A673 (cell line): ENCODE measurements at regions not wholly inside any gene's neighbourhood (a gene's known extent, or its start where the extent isn't known, plus 50 kb on each side); places are given as distances from the start of the nearest gene placed in this dataset.

Source experiments
- BruUV-seq: library from RNA; stranded (reverse); fragments of 400-500 nt; replicated peaks from 2 replicates; lab custom pipeline; 2021; lab: Mats Ljungman, UMichigan
- CTCF ChIA-PET: fragments of 300-600 bp; sonication (Branson Sonifier 250); formaldehyde crosslinking; loops from one replicate; lab custom pipeline; 2022; ENCODE audit warnings: antibody characterized with exemption; lab: Charles Lee
- POLR2A ChIA-PET: fragments of 300-600 bp; sonication (Branson Sonifier 250); formaldehyde crosslinking; loops from one replicate; lab custom pipeline; 2022; ENCODE audit warnings: antibody characterized with exemption; ENCODE audit not compliant: low non-redundant PET; lab: Charles Lee
- DNase-seq: peaks from one replicate; pipeline ENCODE4 v3.0.0-alpha.2; 2015; ENCODE audit warnings: low spot score
- H3K27ac ChIP-seq: fragments of 200-600 bp; sonication (generic); 2 replicates; pipeline ENCODE4 v1.5.1; 2016; ENCODE audit warnings: mixed run types, low read depth, mild to moderate bottlenecking, mixed read lengths, antibody characterized with exemption, low read length; ENCODE audit not compliant: poor library complexity, severe bottlenecking
- H3K27me3 ChIP-seq: fragments of 200-600 bp; sonication (generic); replicated peaks from 2 replicates; pipeline ENCODE4 v1.6.1; 2017; ENCODE audit warnings: mixed run types, low read depth, mild to moderate bottlenecking, mixed read lengths, antibody characterized with exemption, low read length; ENCODE audit not compliant: insufficient read depth, poor library complexity
- H3K36me3 ChIP-seq: fragments of 200-600 bp; sonication (generic); 2 replicates; pipeline ENCODE4 v1.6.1; 2016; ENCODE audit warnings: mixed run types, mild to moderate bottlenecking, mixed read lengths, antibody characterized with exemption, low read length; ENCODE audit not compliant: insufficient read depth, poor library complexity, severe bottlenecking
- H3K4me1 ChIP-seq: fragments of 200-600 bp; sonication (generic); 2 replicates; pipeline ENCODE4 v1.6.1; 2017; ENCODE audit warnings: mixed run types, mild to moderate bottlenecking, mixed read lengths, antibody characterized with exemption, low read length; ENCODE audit not compliant: insufficient read depth, poor library complexity, severe bottlenecking
- H3K4me3 ChIP-seq: fragments of 200-600 bp; sonication (generic); 2 replicates; pipeline ENCODE4 v1.5.1; 2016; ENCODE audit warnings: low read depth, mixed run types, mild to moderate bottlenecking, mixed read lengths, low read length; ENCODE audit not compliant: poor library complexity, severe bottlenecking
- H3K9me3 ChIP-seq: fragments of 200-600 bp; sonication (generic); 2 replicates; pipeline ENCODE4 v1.6.1; 2016; ENCODE audit warnings: mixed run types, low read depth, mild to moderate bottlenecking, mixed read lengths, antibody characterized with exemption, low read length; ENCODE audit not compliant: poor library complexity, severe bottlenecking
- CTCF ChIP-seq: fragments of 300-800, 200-600 bp; sonication (generic); conservative IDR thresholded peaks from 2 replicates; pipeline ENCODE4 v1.5.1; 2017; ENCODE audit warnings: low read depth, mild to moderate bottlenecking, antibody characterized with exemption, low read length, moderate library complexity, mixed read lengths
- EZH2 ChIP-seq: fragments of 200-600 bp; sonication (generic); IDR thresholded peaks from 2 replicates; pipeline ENCODE4 v1.6.1; 2017; ENCODE audit warnings: borderline replicate concordance, low read depth, mild to moderate bottlenecking, mixed read lengths, antibody characterized with exemption, low read length; ENCODE audit not compliant: poor library complexity, severe bottlenecking
- intact Hi-C: fragments of 100-400 bp; cut with micrococcal nuclease; formaldehyde crosslinking; loops from one replicate; pipeline ENCODE4 v1.10.0; 2022; ENCODE audit not compliant: unreplicated experiment

DNA sequence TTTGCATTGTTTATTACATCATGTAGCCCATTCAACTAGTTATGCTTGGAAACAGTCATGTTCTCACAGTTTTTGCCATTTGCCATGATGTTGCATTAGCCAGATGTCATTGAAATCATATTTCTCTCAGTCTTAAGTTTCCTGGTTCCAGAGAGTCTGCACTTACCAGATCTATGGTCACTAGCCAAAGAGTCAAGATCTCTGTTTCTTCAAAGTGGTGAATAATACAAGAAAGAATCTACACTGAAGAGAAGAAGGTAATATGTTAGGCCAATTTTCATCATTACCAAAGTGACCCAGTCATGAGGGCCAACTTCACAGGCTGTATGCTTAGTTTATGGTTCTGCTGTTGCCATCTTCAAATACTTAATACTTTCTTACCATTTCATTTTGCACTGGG, 89.0 kb upstream of the PHYHIPL start:
- POLR2A ChIA-PET, result no interaction called here
- no peaks in the 10 kb centered on the region for H3K36me3 ChIP-seq
- TF ChIP-seq CTCF (no peak), EZH2 (no peak)
- intact Hi-C loops, result no loop called here
- H3K4me3 ChIP-seq, result no peak overlapping the region
- no peak overlapping the region for H3K27ac ChIP-seq
- peaks cover 2% of the 10 kb centered on the region for H3K4me1 ChIP-seq
- no peaks in the 10 kb centered on the region for H3K27me3 ChIP-seq
- CTCF ChIA-PET, result no interaction called here
- H3K9me3 ChIP-seq, result no peaks in the 10 kb centered on the region
- no peak for DNase-seq
- no TSS peak for BruUV-seq

- no TSS peak for BruUV-seq
Measured at GRCh38 chr10:59088912-59089573, 87.4 kb upstream of the PHYHIPL start.

DNA sequence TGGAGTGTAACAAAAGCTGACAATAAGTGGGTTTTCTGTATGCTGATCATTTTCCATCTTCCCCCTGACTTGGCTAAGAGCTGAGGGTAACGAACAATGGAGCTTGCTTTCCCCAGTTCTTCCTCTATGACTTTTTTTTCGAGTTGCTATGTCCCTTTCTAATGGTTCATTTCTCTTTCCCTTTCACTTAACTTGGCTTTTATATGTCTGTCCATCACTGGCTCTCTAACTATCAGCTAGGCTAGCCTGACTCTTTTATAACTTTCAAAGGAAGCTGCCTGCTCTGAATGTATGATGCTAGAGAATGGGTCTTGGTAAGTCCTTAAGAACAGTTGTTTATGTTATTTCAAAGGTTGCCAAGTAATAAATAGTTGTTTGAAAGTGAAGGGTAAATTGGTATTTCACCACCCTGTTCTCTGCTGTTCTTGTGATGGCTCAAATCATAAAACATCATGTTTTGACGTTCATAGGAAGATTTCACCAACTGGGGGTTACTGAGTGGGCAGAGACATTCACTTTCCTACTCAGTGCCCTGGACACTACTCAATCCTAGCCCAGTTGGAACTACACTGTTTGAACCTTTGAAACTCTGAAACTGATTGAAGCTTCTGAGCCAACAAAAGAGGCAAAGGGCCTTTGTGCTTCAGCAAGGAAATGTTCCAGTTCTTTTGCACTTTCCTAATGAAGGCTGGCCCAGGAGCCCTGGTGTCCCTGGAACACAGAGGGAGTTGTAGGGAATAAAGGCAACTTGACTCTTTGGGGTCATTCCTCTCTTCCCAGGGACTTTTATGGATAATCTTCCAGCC, 85.4 kb upstream of the PHYHIPL start:
- no TSS peak for BruUV-seq
- H3K27ac ChIP-seq, result no peak overlapping the region
- no peak for DNase-seq
- CTCF ChIA-PET, result no interaction called here
- peaks cover 4% of the 10 kb centered on the region for H3K4me1 ChIP-seq
- H3K36me3 ChIP-seq, result no peaks in the 10 kb centered on the region
- TF ChIP-seq EZH2, result no peak
- no peak for TF ChIP-seq CTCF
- no peaks in the 10 kb centered on the region for H3K27me3 ChIP-seq
- H3K9me3 ChIP-seq, result no peaks in the 10 kb centered on the region
- POLR2A ChIA-PET, result no interaction called here
- intact Hi-C loops, result no loop called here
- H3K4me3 ChIP-seq, result no peak overlapping the region

More at GRCh38 chr10:59088912-59089573, 87.4 kb upstream of the PHYHIPL start:
- Histone ChIP-seq H3K36me3 (no peaks in the 10 kb centered on the region), H3K4me3 (no peak overlapping the region), H3K9me3 (no peaks in the 10 kb centered on the region), H3K27ac (no peak overlapping the region), H3K27me3 (no peaks in the 10 kb centered on the region), H3K4me1 (peaks cover 4% of the 10 kb centered on the region)
- ChIA-PET CTCF (no interaction called here), POLR2A (no interaction called here)
- TF ChIP-seq CTCF (no peak), EZH2 (no peak)
- intact Hi-C loops, result no loop called here
- no peak for DNase-seq
